Lung (tissue), 11 donors: ENCODE measurements at regions not wholly inside any gene's neighbourhood (a gene's known extent, or its start where the extent isn't known, plus 50 kb on each side); places are given as distances from the start of the nearest gene placed in this dataset.

Experiments used
- ATAC-seq: fragments of 200-7000 bp; cut with Tn5 transposase; one replicate; pipeline ENCODE4 v1.9.1; 2020; ENCODE audit warnings: moderate number of reproducible peaks; ENCODE audit not compliant: insufficient read depth, low FRiP score
- DNase-seq, 3 donors: peaks; one replicate each; pipeline ENCODE4 v3.0.0-alpha.2; 2013 to 2017
- H3K27ac ChIP-seq, 2 donors: one replicate each; pipeline ENCODE4 v1.5.1; 2013; ENCODE audit warnings: mild to moderate bottlenecking in 2 of 2, moderate library complexity in 2 of 2, control low read depth in 1 of 2, inconsistent platforms in 1 of 2, low read depth in 1 of 2, low read length in 1 of 2
- H3K27me3 ChIP-seq, 3 donors: one replicate each; pipeline ENCODE4 v1.5.1; 2013; ENCODE audit warnings: low read length in 2 of 3; ENCODE audit not compliant: control insufficient read depth in 3 of 3, insufficient read depth in 3 of 3
- H3K36me3 ChIP-seq, 4 donors: one replicate each; pipeline ENCODE4 v1.5.1; 2013; ENCODE audit warnings: low read length in 4 of 4, mild to moderate bottlenecking in 1 of 4, moderate library complexity in 1 of 4; ENCODE audit not compliant: control insufficient read depth in 4 of 4, insufficient read depth in 4 of 4
- H3K4me1 ChIP-seq, 5 donors: one replicate each; pipeline ENCODE4 v1.5.1; 2013; ENCODE audit warnings: low read length in 5 of 5, mild to moderate bottlenecking in 2 of 5, moderate library complexity in 1 of 5; ENCODE audit not compliant: control insufficient read depth in 5 of 5, insufficient read depth in 5 of 5
- H3K4me3 ChIP-seq: one replicate; pipeline ENCODE4 v1.5.1; 2013; ENCODE audit warnings: mild to moderate bottlenecking, control low read depth, moderate library complexity
- H3K9ac ChIP-seq, 2 donors: one replicate each; pipeline ENCODE4 v1.5.1; 2013; ENCODE audit warnings: low read length in 2 of 2, control low read depth in 1 of 2; ENCODE audit not compliant: insufficient read depth in 1 of 2
- H3K9me3 ChIP-seq, 4 donors: one replicate each; pipeline ENCODE4 v1.5.1; 2013; ENCODE audit warnings: low read length in 3 of 4, mild to moderate bottlenecking in 1 of 4, moderate library complexity in 1 of 4; ENCODE audit not compliant: control insufficient read depth in 4 of 4, insufficient read depth in 3 of 4
- CTCF ChIP-seq: IDR thresholded peaks from 2 replicates; pipeline ENCODE4 v1.5.1; 2012; ENCODE audit warnings: mild to moderate bottlenecking; ENCODE audit errors: control extremely low read depth, extremely low read depth
- WGBS, 2 donors: extraction: QIAGEN DNeasy Blood & Tissue Kit; methylation state at CpG; one replicate each; pipeline ENCODE4 v1.1.7; 2013; 5-methylcytosine and 5-hydroxymethylcytosine counted together
- donor health status: control.
- donor health status: control.
- donor health status: Bipolar disorder and iron deficiency.
- donor health status: healthy.
- donor health status: DM: yes; HTN: yes; CAD: no.

- no peak overlapping the region for H3K4me3 ChIP-seq
- H3K27me3 ChIP-seq = no peaks in the 10 kb centered on the region
- TF ChIP-seq CTCF = no peak
These were observed 474.7 kb upstream of the ADGRB3 start for GRCh38 chr6:68160348-68160747.

DNA sequence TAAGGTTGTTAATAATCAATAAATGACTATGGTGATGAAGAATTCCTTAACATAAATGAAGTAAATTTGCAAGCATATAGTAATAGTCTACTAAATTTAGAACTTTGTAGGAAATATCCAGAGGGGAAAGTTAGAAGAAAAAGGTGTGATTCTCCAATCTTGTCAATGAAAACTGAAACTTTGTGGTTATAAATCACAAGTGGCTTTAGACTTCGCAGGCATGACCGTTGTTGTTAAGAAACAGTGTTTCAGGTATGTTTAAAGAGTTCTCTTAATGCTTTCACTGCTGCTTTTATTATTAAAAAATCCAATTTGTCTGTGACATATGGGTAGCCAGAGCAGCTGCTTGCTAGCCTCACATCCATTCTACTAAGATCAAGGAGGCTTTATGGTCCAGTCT is 475.6 kb upstream of the ADGRB3 start:
- H3K4me1 ChIP-seq = no peaks in the 10 kb centered on the region
- no peak overlapping the region for H3K9ac ChIP-seq
- H3K9me3 ChIP-seq = peaks cover 0 to 2% (median under 1%) of the 10 kb centered on the region in 4 donors
- no peak overlapping the region for H3K4me3 ChIP-seq
- 86 to 91% methylated on average over 2 of the region's 2 CpGs for WGBS, 2 donors
- DNase-seq (no peak), ATAC-seq (no peak)
- no peak overlapping the region for H3K27ac ChIP-seq
- no peaks in the 10 kb centered on the region for H3K36me3 ChIP-seq
- no peak for TF ChIP-seq CTCF
- no peaks in the 10 kb centered on the region for H3K27me3 ChIP-seq

More at GRCh38 chr6:68160348-68160747, 474.7 kb upstream of the ADGRB3 start:
- Histone ChIP-seq H3K36me3 (no peaks in the 10 kb centered on the region), H3K9me3 (peaks cover 0 to 2% (median under 1%) of the 10 kb centered on the region in 4 donors), H3K27ac (no peak overlapping the region), H3K4me1 (no peaks in the 10 kb centered on the region), H3K9ac (no peak overlapping the region)
- DNase-seq = no peak
- ATAC-seq = no peak

- Histone ChIP-seq H3K4me1 (no peaks in the 10 kb centered on the region), H3K4me3 (no peak overlapping the region), H3K27me3 (no peaks in the 10 kb centered on the region), H3K36me3 (no peaks in the 10 kb centered on the region), H3K9me3 (peaks cover 0 to 2% (median under 1%) of the 10 kb centered on the region in 4 donors), H3K27ac (no peak overlapping the region), H3K9ac (no peak overlapping the region)
- no peak for TF ChIP-seq CTCF
- 52 to 63% methylated on average over 1 of the region's 1 CpG for whole genome bisulfite sequencing, 2 donors
- no peak for ATAC-seq
- DNase-seq = no peak
These were observed 476.8 kb upstream of the ADGRB3 start for GRCh38 chr6:68158256-68158655.

GRCh38 chr6:68144667-68145066 is 490.4 kb upstream of the ADGRB3 start:
- no peak overlapping the region for H3K4me3 ChIP-seq
- DNase-seq = no peak
- no peak overlapping the region for H3K9ac ChIP-seq
- TF ChIP-seq CTCF = no peak
- ATAC-seq = no peak
- H3K4me1 ChIP-seq = no peaks in the 10 kb centered on the region
- H3K36me3 ChIP-seq = no peaks in the 10 kb centered on the region
- H3K27ac ChIP-seq = no peak overlapping the region
- no peaks in the 10 kb centered on the region for H3K27me3 ChIP-seq
- H3K9me3 ChIP-seq = peaks cover 0 to 2% (median 0%) of the 10 kb centered on the region in 4 donors
